NOMO-1 (cell line): ENCODE measurements at regions not wholly inside any gene's neighbourhood (a gene's known extent, or its start where the extent isn't known, plus 50 kb on each side); places are given as distances from the start of the nearest gene placed in this dataset.

Source experiments
- DNase-seq, 2 experiments: peaks; one replicate each; lab custom pipeline; 2025; ENCODE audit not compliant: unreplicated experiment in 2 of 2; lab: John Stamatoyannopoulos, UW

GRCh38 chr10:6339891-6340290 is 137.2 kb downstream of the PFKFB3 start:
- DNase-seq, result no peak

GRCh38 chr10:6342096-6342685 is 139.5 kb downstream of the PFKFB3 start:
- no peak for DNase-seq

GRCh38 chr10:6343305-6344010 is 140.7 kb downstream of the PFKFB3 start:
- no peak for DNase-seq

GRCh38 chr10:6345404-6345803 is 142.7 kb downstream of the PFKFB3 start:
- DNase-seq, result no peak

GRCh38 chr10:6346631-6347030 is 143.9 kb downstream of the PFKFB3 start:
- DNase-seq, result no peak

GRCh38 chr10:6347391-6347951 is 144.7 kb downstream of the PFKFB3 start:
- peak; percentile 16 to 19 for DNase-seq

GRCh38 chr10:6348096-6348874 is 145.6 kb downstream of the PFKFB3 start:
- peak; percentile 94 to 97 for DNase-seq

- DNase-seq, result no peak
Measured at GRCh38 chr10:6349846-6350535, 147.3 kb downstream of the PFKFB3 start.

GRCh38 chr10:6350609-6351008 is 147.9 kb downstream of the PFKFB3 start:
- no peak for DNase-seq

GRCh38 chr10:6351495-6351894 is 148.8 kb downstream of the PFKFB3 start:
- no peak for DNase-seq

- no peak for DNase-seq
Measured at GRCh38 chr10:6353526-6353925, 150.8 kb downstream of the PFKFB3 start.

GRCh38 chr10:6354168-6354772 is 151.5 kb downstream of the PFKFB3 start:
- no peak for DNase-seq

- no peak for DNase-seq
Measured at GRCh38 chr10:6356280-6356793, 153.6 kb downstream of the PFKFB3 start.

GRCh38 chr10:6361869-6362268 is 159.1 kb downstream of the PFKFB3 start:
- DNase-seq, result no peak

- DNase-seq, result no peak
Measured at GRCh38 chr10:6362879-6363278, 160.1 kb downstream of the PFKFB3 start.

GRCh38 chr10:6363511-6363910 is 160.8 kb downstream of the PFKFB3 start:
- no peak for DNase-seq

GRCh38 chr10:6364283-6364682 is 161.6 kb downstream of the PFKFB3 start:
- no peak for DNase-seq

GRCh38 chr10:6364893-6365292 is 162.2 kb downstream of the PFKFB3 start:
- DNase-seq, result no peak

GRCh38 chr10:6365384-6365783 is 162.7 kb downstream of the PFKFB3 start:
- no peak for DNase-seq
